GM23338 (cell line): ENCODE measurements at regions not wholly inside any gene's neighbourhood (a gene's known extent, or its start where the extent isn't known, plus 50 kb on each side); places are given as distances from the start of the nearest gene placed in this dataset.

ENCODE experiments used
- ATAC-seq: fragments of 200-7000 bp; cut with Tn5 transposase; 3 replicates; pipeline ENCODE4 v1.9.1; 2020
- DNase-seq: peaks from one replicate; pipeline ENCODE4 v3.0.0-alpha.2; 2015; ENCODE audit warnings: low spot score
- H2AFZ ChIP-seq: fragments of 200-600 bp; sonication (generic); 2 replicates; pipeline ENCODE4 v1.8.0; 2016; ENCODE audit warnings: antibody characterized with exemption, mild to moderate bottlenecking, moderate library complexity
- H3F3A ChIP-seq: fragments of 200-600 bp; sonication (generic); replicated peaks from 2 replicates; pipeline ENCODE4 v1.8.0; 2017; ENCODE audit warnings: antibody characterized with exemption, mixed run types, low read depth
- H3K27ac ChIP-seq: fragments of 200-600 bp; sonication (generic); 2 replicates; pipeline ENCODE4 v1.6.1; 2016; ENCODE audit warnings: low read depth
- H3K27me3 ChIP-seq: fragments of 200-600 bp; sonication (generic); 2 replicates; pipeline ENCODE4 v1.8.0; 2016; ENCODE audit warnings: mild to moderate bottlenecking, mixed run types, moderate library complexity; ENCODE audit not compliant: insufficient read depth
- H3K36me3 ChIP-seq: fragments of 200-600 bp; sonication (generic); 2 replicates; pipeline ENCODE4 v1.8.0; 2016; ENCODE audit warnings: mild to moderate bottlenecking; ENCODE audit not compliant: insufficient read depth
- H3K4me1 ChIP-seq: fragments of 200-600 bp; sonication (generic); 2 replicates; pipeline ENCODE4 v1.8.0; 2016; ENCODE audit warnings: mild to moderate bottlenecking, moderate library complexity; ENCODE audit not compliant: insufficient read depth
- H3K4me2 ChIP-seq: fragments of 200-600 bp; sonication (generic); 2 replicates; pipeline ENCODE4 v1.7.1; 2017; ENCODE audit warnings: mixed run types
- H3K4me3 ChIP-seq: fragments of 200-600 bp; sonication (generic); 2 replicates; pipeline ENCODE4 v1.6.1; 2016; ENCODE audit warnings: mixed run types
- H3K79me2 ChIP-seq: fragments of 200-600 bp; sonication (generic); replicated peaks from 2 replicates; pipeline ENCODE4 v1.8.0; 2017; ENCODE audit warnings: mild to moderate bottlenecking; ENCODE audit not compliant: insufficient read depth
- H3K9me2 ChIP-seq: fragments of 200-600 bp; sonication (generic); 2 replicates; pipeline ENCODE4 v1.8.0; 2017; ENCODE audit not compliant: insufficient read depth
- H4K20me1 ChIP-seq: fragments of 200-600 bp; sonication (generic); replicated peaks from 2 replicates; pipeline ENCODE4 v1.8.0; 2017; ENCODE audit warnings: mild to moderate bottlenecking; ENCODE audit not compliant: insufficient read depth
- H3K27ac Mint-ChIP-seq: 2 replicates; pipeline ENCODE4 v1.8.0; 2020; ENCODE audit warnings: inconsistent platforms, mild to moderate bottlenecking, moderate library complexity, mixed read lengths
- H3K27me3 Mint-ChIP-seq: 3 replicates; pipeline ENCODE4 v1.8.0; 2022; ENCODE audit warnings: low read depth, mild to moderate bottlenecking, moderate library complexity, mixed read lengths, inconsistent platforms; ENCODE audit not compliant: insufficient read depth, poor library complexity
- H3K36me3 Mint-ChIP-seq: 3 replicates; pipeline ENCODE4 v1.8.0; 2021; ENCODE audit warnings: low read depth, mild to moderate bottlenecking, inconsistent platforms, moderate library complexity, mixed read lengths
- H3K4me1 Mint-ChIP-seq: 3 replicates; pipeline ENCODE4 v1.8.0; 2020; ENCODE audit warnings: mild to moderate bottlenecking, inconsistent platforms, mixed read lengths
- H3K4me3 Mint-ChIP-seq: 3 replicates; pipeline ENCODE4 v1.8.0; 2021; ENCODE audit warnings: moderate library complexity, mild to moderate bottlenecking, inconsistent platforms, mixed read lengths
- H3K9me3 Mint-ChIP-seq: 3 replicates; pipeline ENCODE4 v1.8.0; 2020; ENCODE audit warnings: moderate library complexity, mild to moderate bottlenecking, inconsistent platforms, mixed read lengths
- CREB1 ChIP-seq: fragments of 250-450 bp; sonication (Bioruptor Pico); IDR thresholded peaks from 2 replicates; pipeline ENCODE4 v1.5.0; 2020; ENCODE audit warnings: low read depth, mild to moderate bottlenecking, moderate library complexity
- CTCF ChIP-seq, 2 experiments: fragments of 200-600 bp in 1 of 2; sonication (generic) in 1 of 2; conservative IDR thresholded peaks; 2 replicates each; pipeline versions ENCODE4 v1.5.1 to v1.6.1; 2016 to 2017; ENCODE audit warnings: antibody characterized with exemption in 2 of 2, low read depth in 2 of 2, mild to moderate bottlenecking in 2 of 2, moderate library complexity in 1 of 2
- ETS1 ChIP-seq: IDR thresholded peaks from 2 replicates; pipeline ENCODE4 v1.6.1; 2016; ENCODE audit warnings: antibody characterized with exemption
- EZH2 ChIP-seq: fragments of 200-600 bp; sonication (generic); IDR thresholded peaks from one replicate; pipeline ENCODE4 v1.8.0; 2017; ENCODE audit warnings: antibody characterized with exemption, mild to moderate bottlenecking, low read depth; ENCODE audit not compliant: unreplicated experiment
- EZH2phosphoT487 ChIP-seq: fragments of 200-600 bp; sonication (generic); IDR thresholded peaks from one replicate; pipeline ENCODE4 v1.8.1; 2018; ENCODE audit warnings: antibody characterized with exemption; ENCODE audit not compliant: unreplicated experiment
- JUNB ChIP-seq: IDR thresholded peaks from one replicate; pipeline ENCODE4 v1.6.1; 2016; ENCODE audit warnings: antibody characterized with exemption; ENCODE audit not compliant: unreplicated experiment
- NANOG ChIP-seq: IDR thresholded peaks from 2 replicates; pipeline ENCODE4 v1.6.1; 2016; ENCODE audit warnings: antibody characterized with exemption, borderline replicate concordance
- POLR2AphosphoS5 ChIP-seq: IDR thresholded peaks from 2 replicates; pipeline ENCODE4 v1.6.1; 2016; ENCODE audit warnings: antibody characterized with exemption, low read depth
- REST ChIP-seq: IDR thresholded peaks from one replicate; pipeline ENCODE4 v1.6.1; 2018; ENCODE audit warnings: antibody characterized with exemption; ENCODE audit not compliant: unreplicated experiment
- STAT1 ChIP-seq: IDR thresholded peaks from one replicate; pipeline ENCODE4 v1.6.1; 2016; ENCODE audit warnings: antibody characterized with exemption; ENCODE audit not compliant: unreplicated experiment
- ZNF114 ChIP-seq: fragments of 250-450 bp; sonication (Bioruptor Pico); IDR thresholded peaks from 2 replicates; pipeline ENCODE4 v1.5.0; 2020; ENCODE audit warnings: mild to moderate bottlenecking, moderate library complexity
- ZNF331 ChIP-seq: fragments of 250-450 bp; sonication (Bioruptor Pico); IDR thresholded peaks from 2 replicates; pipeline ENCODE4 v1.5.0; 2020; ENCODE audit warnings: low read depth, mild to moderate bottlenecking, moderate library complexity
- ZNF462 ChIP-seq: fragments of 250-450 bp; sonication (Bioruptor Pico); IDR thresholded peaks from 2 replicates; pipeline ENCODE4 v1.5.0; 2020; ENCODE audit warnings: mild to moderate bottlenecking, moderate library complexity

- no peaks in the 10 kb centered on the region for H3K4me1 ChIP-seq
- no peak overlapping the region for H2AFZ ChIP-seq
- no peak for ATAC-seq
- H3K9me3 Mint-ChIP-seq, result peaks cover 46% of the 10 kb centered on the region
- H3K36me3 ChIP-seq, result peaks cover 11% of the 10 kb centered on the region; the same call in 1 of the 2 replicates
- no peaks in the 10 kb centered on the region for H3F3A ChIP-seq
- no peak overlapping the region for H3K4me3 ChIP-seq
- peaks cover 3% of the 10 kb centered on the region for H3K9me2 ChIP-seq
- no peaks in the 10 kb centered on the region for H3K27me3 ChIP-seq
- peaks cover 4% of the 10 kb centered on the region for H3K27me3 Mint-ChIP-seq
- no peak overlapping the region for H3K27ac ChIP-seq
- peaks cover 47% of the 10 kb centered on the region for H3K36me3 Mint-ChIP-seq
- no peak for DNase-seq
- H3K4me2 ChIP-seq, result no peak overlapping the region
- no peak overlapping the region for H3K27ac Mint-ChIP-seq
- no peaks in the 10 kb centered on the region for H4K20me1 ChIP-seq
- H3K79me2 ChIP-seq, result no peaks in the 10 kb centered on the region
- TF ChIP-seq EZH2phosphoT487 (no peak), ZNF331 (no peak), EZH2 (no peak), ETS1 (no peak), ZNF462 (CRISPR knock-in tag) (no peak), NANOG (no peak), POLR2AphosphoS5 (no peak), JUNB (no peak), REST (no peak), CTCF (conservative IDR thresholded peaks at IDR 0.05; ENCODE audit: low read depth in 2 of 2) (no peak), STAT1 (no peak), ZNF114 (CRISPR knock-in tag) (no peak), CREB1 (no peak)
- peaks cover 10% of the 10 kb centered on the region; the same call in 2 of the 3 replicates for H3K4me1 Mint-ChIP-seq
- H3K4me3 Mint-ChIP-seq, result no peak overlapping the region
Observed at GRCh38 chr2:7655629-7656028, 738.4 kb downstream of the RNF144A start.
